Osteoblast (primary cell): ENCODE measurements at regions not wholly inside any gene's neighbourhood (a gene's known extent, or its start where the extent isn't known, plus 50 kb on each side); places are given as distances from the start of the nearest gene placed in this dataset.

Experiments used
- DNase-seq: peaks from one replicate; pipeline ENCODE4 v3.0.0; 2011; ENCODE audit warnings: low spot score, mixed read lengths; ENCODE audit not compliant: insufficient read length; ENCODE audit errors: missing footprints
- H2AFZ ChIP-seq: 2 replicates; pipeline ENCODE4 v1.6.0; 2011; ENCODE audit warnings: mild to moderate bottlenecking, low read length
- H3K27ac ChIP-seq: 2 replicates; pipeline ENCODE4 v1.5.1; 2011; ENCODE audit warnings: mild to moderate bottlenecking, low read depth, low read length, moderate library complexity
- H3K27me3 ChIP-seq: 2 replicates; pipeline ENCODE4 v1.6.0; 2012; ENCODE audit warnings: mild to moderate bottlenecking, control low read depth, inconsistent platforms, low read length, moderate library complexity; ENCODE audit not compliant: insufficient read depth
- H3K36me3 ChIP-seq: 2 replicates; pipeline ENCODE4 v1.5.1; 2011; ENCODE audit warnings: mild to moderate bottlenecking, low read length, control low read depth, moderate library complexity; ENCODE audit not compliant: insufficient read depth
- H3K4me1 ChIP-seq: 2 replicates; pipeline ENCODE4 v1.5.1; 2011; ENCODE audit warnings: mild to moderate bottlenecking, low read length, control low read depth, moderate library complexity; ENCODE audit not compliant: insufficient read depth
- H3K4me2 ChIP-seq: 2 replicates; pipeline ENCODE4 v1.6.0; 2011; ENCODE audit warnings: mild to moderate bottlenecking, low read length; ENCODE audit not compliant: insufficient read depth
- H3K4me3 ChIP-seq: fragments of 200-600 bp; sonication (generic); 3 replicates; pipeline ENCODE4 v1.5.1; 2012; ENCODE audit warnings: mild to moderate bottlenecking, low read length, inconsistent platforms; ENCODE audit not compliant: insufficient read depth
- H3K79me2 ChIP-seq: 2 replicates; pipeline ENCODE4 v1.6.0; 2012; ENCODE audit warnings: mild to moderate bottlenecking, low read length, control low read depth, inconsistent platforms; ENCODE audit not compliant: insufficient read depth
- H3K9me3 ChIP-seq: 2 replicates; pipeline ENCODE4 v1.5.1; 2011; ENCODE audit warnings: low read depth, low read length, control low read depth
- H4K20me1 ChIP-seq: 2 replicates; pipeline ENCODE4 v1.6.0; 2012; ENCODE audit warnings: mild to moderate bottlenecking, low read length, control low read depth; ENCODE audit not compliant: insufficient read depth
- TF ChIP-seq, protein P1 (sequence below): IDR thresholded peaks from 2 replicates; pipeline ENCODE4 v1.5.1; 2011; ENCODE audit warnings: mild to moderate bottlenecking, low read depth, low read length, moderate library complexity; ENCODE audit errors: extremely low read depth

DNA sequence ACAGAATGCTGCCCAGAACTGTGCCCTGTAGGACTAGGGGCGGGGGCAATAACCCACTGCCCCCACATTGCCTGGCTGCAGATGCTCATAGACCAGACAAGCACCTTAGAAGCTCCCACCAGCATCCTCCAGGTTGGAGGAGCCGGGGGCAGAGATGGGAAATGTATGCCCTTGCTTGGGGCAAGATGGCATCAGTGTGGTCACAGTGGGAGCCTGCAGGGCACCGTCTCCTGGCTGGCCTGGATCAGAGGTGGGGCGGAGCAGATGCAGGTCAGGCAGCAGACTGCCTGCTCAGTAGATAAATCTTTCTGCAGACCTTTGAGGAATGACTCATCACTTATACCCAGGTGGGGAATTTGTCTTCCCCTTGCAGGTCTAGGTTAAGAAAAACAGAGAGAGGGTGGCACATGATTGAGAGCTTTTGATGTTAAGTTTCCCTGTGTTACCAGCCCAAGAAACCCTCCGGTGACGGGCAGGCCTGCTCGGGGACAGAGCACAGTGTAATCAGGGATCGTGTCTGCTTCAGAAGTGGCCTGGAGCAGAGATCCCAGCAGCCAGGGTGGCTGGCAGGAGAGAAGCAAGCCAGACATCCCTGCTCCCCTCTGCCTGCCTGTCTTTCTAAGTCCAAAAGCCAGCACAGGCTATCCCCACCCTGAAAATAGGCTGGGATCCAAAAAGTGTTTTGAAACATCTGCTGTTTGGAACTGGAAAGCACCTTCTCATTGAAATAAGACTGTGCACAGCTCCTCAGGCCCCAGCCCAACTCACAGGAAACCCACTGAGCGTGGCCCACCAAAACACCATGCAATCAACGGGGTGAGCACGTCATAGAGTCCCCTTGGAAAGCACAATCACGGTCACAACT is 50.7 kb upstream of the RPL38 start:
- Histone ChIP-seq H3K4me3 (no peak overlapping the region), H3K27ac (no peak overlapping the region), H3K36me3 (no peaks in the 10 kb centered on the region), H3K27me3 (no peaks in the 10 kb centered on the region), H3K4me2 (no peak overlapping the region), H3K9me3 (no peaks in the 10 kb centered on the region), H3K79me2 (no peaks in the 10 kb centered on the region), H2AFZ (no peak overlapping the region), H4K20me1 (no peaks in the 10 kb centered on the region), H3K4me1 (no peaks in the 10 kb centered on the region)
- TF ChIP-seq, protein P1, sequence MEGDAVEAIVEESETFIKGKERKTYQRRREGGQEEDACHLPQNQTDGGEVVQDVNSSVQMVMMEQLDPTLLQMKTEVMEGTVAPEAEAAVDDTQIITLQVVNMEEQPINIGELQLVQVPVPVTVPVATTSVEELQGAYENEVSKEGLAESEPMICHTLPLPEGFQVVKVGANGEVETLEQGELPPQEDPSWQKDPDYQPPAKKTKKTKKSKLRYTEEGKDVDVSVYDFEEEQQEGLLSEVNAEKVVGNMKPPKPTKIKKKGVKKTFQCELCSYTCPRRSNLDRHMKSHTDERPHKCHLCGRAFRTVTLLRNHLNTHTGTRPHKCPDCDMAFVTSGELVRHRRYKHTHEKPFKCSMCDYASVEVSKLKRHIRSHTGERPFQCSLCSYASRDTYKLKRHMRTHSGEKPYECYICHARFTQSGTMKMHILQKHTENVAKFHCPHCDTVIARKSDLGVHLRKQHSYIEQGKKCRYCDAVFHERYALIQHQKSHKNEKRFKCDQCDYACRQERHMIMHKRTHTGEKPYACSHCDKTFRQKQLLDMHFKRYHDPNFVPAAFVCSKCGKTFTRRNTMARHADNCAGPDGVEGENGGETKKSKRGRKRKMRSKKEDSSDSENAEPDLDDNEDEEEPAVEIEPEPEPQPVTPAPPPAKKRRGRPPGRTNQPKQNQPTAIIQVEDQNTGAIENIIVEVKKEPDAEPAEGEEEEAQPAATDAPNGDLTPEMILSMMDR: no peak
- no peak for DNase-seq

DNA sequence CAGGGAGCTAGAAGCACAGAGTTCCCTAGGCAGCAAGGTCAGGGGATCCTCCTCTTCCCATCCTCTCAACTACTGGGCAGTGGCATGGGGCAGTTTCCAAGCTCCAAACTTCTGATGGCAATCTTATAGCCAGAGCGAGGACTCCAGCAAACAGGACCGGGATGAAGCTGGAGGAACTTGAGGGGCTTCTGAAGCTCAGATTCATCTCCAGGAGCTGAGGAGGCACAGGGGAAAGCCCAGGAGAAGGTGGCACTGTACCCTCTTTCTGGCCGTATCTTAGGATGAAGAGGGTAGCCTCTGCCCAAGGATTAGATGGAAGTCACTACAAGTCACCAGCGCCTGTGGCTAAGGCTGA is 50.0 kb upstream of the RPL38 start:
- Histone ChIP-seq H3K4me1 (no peaks in the 10 kb centered on the region), H2AFZ (no peak overlapping the region), H4K20me1 (no peaks in the 10 kb centered on the region), H3K27me3 (no peaks in the 10 kb centered on the region), H3K4me2 (no peak overlapping the region), H3K27ac (no peak overlapping the region), H3K79me2 (no peaks in the 10 kb centered on the region), H3K36me3 (no peaks in the 10 kb centered on the region), H3K4me3 (no peak overlapping the region), H3K9me3 (no peaks in the 10 kb centered on the region)
- TF ChIP-seq, protein P1: no peak
- no peak for DNase-seq
